Esophagus muscularis mucosa (tissue), 4 donors: ENCODE measurements at regions not wholly inside any gene's neighbourhood (a gene's known extent, or its start where the extent isn't known, plus 50 kb on each side); places are given as distances from the start of the nearest gene placed in this dataset.

Experiments used
- DNase-seq: peaks from one replicate; pipeline ENCODE4 v3.0.0-alpha.2; 2017; ENCODE audit errors: extremely low spot score
- H3K27ac ChIP-seq, 4 donors: fragments of 200-600 bp; sonication (generic); replicated peaks in 1 of 4; 1 replicate in 3 of 4; 2 replicates in 1 of 4; pipeline ENCODE4 v1.5.1; 2016 to 2019; ENCODE audit warnings: mild to moderate bottlenecking in 1 of 4
- H3K27me3 ChIP-seq, 4 donors: fragments of 200-600 bp; sonication (generic); one replicate each; pipeline versions ENCODE4 v1.5.1 to v1.6.0; 2016 to 2019
- H3K36me3 ChIP-seq, 4 donors: fragments of 200-600 bp; sonication (generic); one replicate each; pipeline ENCODE4 v1.5.1; 2016 to 2019
- H3K4me1 ChIP-seq, 4 donors: fragments of 200-600 bp; sonication (generic); one replicate each; pipeline ENCODE4 v1.5.1; 2016 to 2019
- H3K4me3 ChIP-seq, 4 donors: fragments of 200-600 bp; sonication (generic); 1 replicate in 2 of 4; 2 replicates in 2 of 4; pipeline ENCODE4 v1.5.1; 2016 to 2019; ENCODE audit warnings: mild to moderate bottlenecking in 4 of 4, moderate library complexity in 1 of 4
- H3K9me3 ChIP-seq, 4 donors: fragments of 200-600 bp; sonication (generic); 1 replicate in 3 of 4; 2 replicates in 1 of 4; pipeline ENCODE4 v1.5.1; 2016 to 2019
- CTCF ChIP-seq, 3 experiments: fragments of 200-600 bp in 2 of 3; fragments of 450-650 bp in 1 of 3; sonication (generic) in 2 of 3; IDR thresholded peaks; one replicate each; pipeline ENCODE4 v1.5.1; 2017 to 2019; ENCODE audit warnings: antibody characterized with exemption in 3 of 3, mild to moderate bottlenecking in 2 of 3, moderate library complexity in 1 of 3
- EP300 ChIP-seq: sonication (generic); formaldehyde crosslinking; IDR thresholded peaks from one replicate; pipeline ENCODE4 v1.6.1; 2017; ENCODE audit warnings: antibody characterized with exemption
- POLR2A ChIP-seq: fragments of 450-650 bp; IDR thresholded peaks from one replicate; pipeline ENCODE4 v1.6.1; 2017; ENCODE audit warnings: antibody characterized with exemption, moderate library complexity, mild to moderate bottlenecking, low read depth
- POLR2AphosphoS5 ChIP-seq, 2 donors: sonication (generic); formaldehyde crosslinking; IDR thresholded peaks; one replicate each; pipeline ENCODE4 v1.6.1; 2017; ENCODE audit warnings: antibody characterized with exemption in 2 of 2
- WGBS: methylation state at CpG from one replicate; pipeline ENCODE4 v1.1.5; 2018; 5-methylcytosine and 5-hydroxymethylcytosine counted together
- intact Hi-C: fragments of 100-400 bp; cut with DNase I; formaldehyde crosslinking; loops from one replicate; pipeline ENCODE4 v1.15.1; 2023

- Histone ChIP-seq H3K36me3 (no peaks in the 10 kb centered on the region), H3K4me3 (no peak overlapping the region), H3K9me3 (no peaks in the 10 kb centered on the region), H3K4me1 (no peaks in the 10 kb centered on the region), H3K27ac (no peak overlapping the region), H3K27me3 (no peaks in the 10 kb centered on the region)
- TF ChIP-seq CTCF (IDR thresholded peaks at IDR 0.05) (no peak), POLR2AphosphoS5 (IDR thresholded peaks at IDR 0.05) (no peak), EP300 (no peak), POLR2A (no peak)
- WGBS = 60% methylated on average over 4 of the region's 4 CpGs
- DNase-seq = no peak
- intact Hi-C loops = no loop called here
Measured at GRCh38 chr18:35778850-35779627, 193.4 kb upstream of the RMP24 start.

- intact Hi-C loops = no loop called here
- H3K27ac ChIP-seq = no peak overlapping the region
- no peaks in the 10 kb centered on the region for H3K27me3 ChIP-seq
- no peaks in the 10 kb centered on the region for H3K9me3 ChIP-seq
- no peaks in the 10 kb centered on the region for H3K4me1 ChIP-seq
- 80% methylated on average over 5 of the region's 5 CpGs for WGBS
- DNase-seq = no peak
- H3K36me3 ChIP-seq = no peaks in the 10 kb centered on the region
- no peak overlapping the region for H3K4me3 ChIP-seq
- TF ChIP-seq CTCF (IDR thresholded peaks at IDR 0.05) (no peak), POLR2A (no peak), POLR2AphosphoS5 (IDR thresholded peaks at IDR 0.05) (no peak), EP300 (no peak)
Measured at GRCh38 chr18:35780937-35781336, 191.5 kb upstream of the RMP24 start.

GRCh38 chr18:35782926-35783325 is 189.6 kb upstream of the RMP24 start:
- no peak for DNase-seq
- Histone ChIP-seq H3K9me3 (no peaks in the 10 kb centered on the region), H3K36me3 (no peaks in the 10 kb centered on the region), H3K4me3 (no peak overlapping the region), H3K4me1 (no peaks in the 10 kb centered on the region), H3K27ac (no peak overlapping the region), H3K27me3 (no peaks in the 10 kb centered on the region)
- WGBS = 92% methylated on average over 3 of the region's 3 CpGs
- intact Hi-C loops = no loop called here
- no peak for TF ChIP-seq CTCF (IDR thresholded peaks at IDR 0.05)
- no peak for TF ChIP-seq POLR2A
- no peak for TF ChIP-seq POLR2AphosphoS5 (IDR thresholded peaks at IDR 0.05)

GRCh38 chr18:35786365-35787042 is 186.0 kb upstream of the RMP24 start:
- WGBS = 77% methylated on average over 3 of the region's 3 CpGs
- no peaks in the 10 kb centered on the region for H3K27me3 ChIP-seq

More at GRCh38 chr18:35786365-35787042, 186.0 kb upstream of the RMP24 start:
- TF ChIP-seq CTCF (IDR thresholded peaks at IDR 0.05) = no peak
- H3K4me1 ChIP-seq = no peaks in the 10 kb centered on the region
- no peak overlapping the region for H3K27ac ChIP-seq
- H3K9me3 ChIP-seq = no peaks in the 10 kb centered on the region
- H3K4me3 ChIP-seq = no peak overlapping the region
- no peaks in the 10 kb centered on the region for H3K36me3 ChIP-seq
- DNase-seq = peak; percentile 19
- intact Hi-C loops = no loop called here
